Neural cell (in vitro differentiated cells): ENCODE measurements at regions not wholly inside any gene's neighbourhood (a gene's known extent, or its start where the extent isn't known, plus 50 kb on each side); places are given as distances from the start of the nearest gene placed in this dataset.

Experiments used
- H2AFZ ChIP-seq: fragments of 200-600, 300-800 bp; sonication (generic), shearing (Covaris generic); 2 replicates; pipeline ENCODE4 v1.6.0; 2014; ENCODE audit warnings: low read depth, mild to moderate bottlenecking, antibody characterized with exemption, low read length, moderate library complexity
- H3F3A ChIP-seq: fragments of 200-600 bp; shearing (Covaris generic); 2 replicates; pipeline ENCODE4 v1.6.1; 2016; ENCODE audit warnings: mild to moderate bottlenecking, moderate library complexity, mixed read lengths, antibody characterized with exemption, low read length; ENCODE audit not compliant: insufficient read depth, poor library complexity, severe bottlenecking
- H3K27ac ChIP-seq: fragments of 200-600, 300-800 bp; sonication (generic), shearing (Covaris generic); 2 replicates; pipeline ENCODE4 v1.5.1; 2014; ENCODE audit warnings: mild to moderate bottlenecking, low read length, moderate library complexity
- H3K27me3 ChIP-seq: fragments of 300-800, 200-600 bp; sonication (generic), shearing (Covaris generic); 2 replicates; pipeline ENCODE4 v1.6.0; 2014; ENCODE audit warnings: mild to moderate bottlenecking, low read depth, low read length, moderate library complexity; ENCODE audit not compliant: insufficient read depth
- H3K36me3 ChIP-seq: fragments of 300-800, 200-600 bp; sonication (generic), shearing (Covaris generic); 2 replicates; pipeline ENCODE4 v1.5.1; 2014; ENCODE audit warnings: mild to moderate bottlenecking, antibody characterized with exemption, low read length, moderate library complexity; ENCODE audit not compliant: insufficient read depth
- H3K4me2 ChIP-seq: fragments of 300-800, 200-600 bp; sonication (generic), shearing (Covaris generic); 2 replicates; pipeline ENCODE4 v1.6.0; 2014; ENCODE audit warnings: mild to moderate bottlenecking, low read length
- H3K4me3 ChIP-seq: fragments of 300-800, 200-600 bp; sonication (generic), shearing (Covaris generic); 2 replicates; pipeline ENCODE4 v1.5.1; 2014; ENCODE audit warnings: mild to moderate bottlenecking, low read length, moderate library complexity
- H3K79me2 ChIP-seq: fragments of 200-600 bp; shearing (Covaris generic); replicated peaks from 2 replicates; pipeline ENCODE4 v1.6.0; 2014; ENCODE audit warnings: mild to moderate bottlenecking, low read length, moderate library complexity; ENCODE audit not compliant: insufficient read depth
- H3K9ac ChIP-seq: fragments of 300-800, 200-600 bp; sonication (generic), shearing (Covaris generic); 2 replicates; pipeline ENCODE4 v1.6.1; 2016; ENCODE audit warnings: mild to moderate bottlenecking, low read length, mixed read lengths
- H3K9me2 ChIP-seq: fragments of 200-600 bp; shearing (Covaris generic); 2 replicates; pipeline ENCODE4 v1.6.1; 2016; ENCODE audit warnings: mild to moderate bottlenecking, low read length, mixed read lengths; ENCODE audit not compliant: insufficient read depth
- H3K9me3 ChIP-seq: fragments of 200-600, 300-800 bp; sonication (generic), shearing (Covaris generic); 2 replicates; pipeline ENCODE4 v1.6.1; 2016; ENCODE audit warnings: mild to moderate bottlenecking, mixed run types, low read length, moderate library complexity, mixed read lengths
- H4K20me1 ChIP-seq: fragments of 200-600 bp; shearing (Covaris generic); 2 replicates; pipeline ENCODE4 v1.6.1; 2016; ENCODE audit warnings: mild to moderate bottlenecking, mixed run types; ENCODE audit not compliant: insufficient read depth
- CTCF ChIP-seq: fragments of 450-650 bp; IDR thresholded peaks from 2 replicates; pipeline ENCODE4 v1.5.1; 2014; ENCODE audit warnings: antibody characterized with exemption, mild to moderate bottlenecking, moderate library complexity; ENCODE audit not compliant: poor library complexity, severe bottlenecking
- EP300 ChIP-seq: fragments of 450-650 bp; conservative IDR thresholded peaks from 2 replicates; pipeline ENCODE4 v1.6.1; 2014; ENCODE audit warnings: antibody characterized with exemption, mild to moderate bottlenecking, moderate library complexity; ENCODE audit not compliant: poor library complexity, severe bottlenecking
- EZH2 ChIP-seq: fragments of 200-600, 300-800 bp; shearing (Covaris generic), sonication (generic); IDR thresholded peaks from 2 replicates; pipeline ENCODE4 v1.6.1; 2014; ENCODE audit warnings: antibody characterized with exemption, low read length, borderline replicate concordance, mild to moderate bottlenecking; ENCODE audit not compliant: insufficient read depth, poor library complexity, severe bottlenecking
- MXI1 ChIP-seq: fragments of 450-650 bp; conservative IDR thresholded peaks from 2 replicates; pipeline ENCODE4 v1.6.1; 2014; ENCODE audit warnings: antibody characterized with exemption, mild to moderate bottlenecking; ENCODE audit not compliant: poor library complexity, severe bottlenecking
- POLR2AphosphoS5 ChIP-seq: IDR thresholded peaks from 2 replicates; pipeline ENCODE4 v1.6.1; 2012
- RAD21 ChIP-seq: fragments of 450-650 bp; conservative IDR thresholded peaks from 2 replicates; pipeline ENCODE4 v1.6.1; 2014; ENCODE audit warnings: antibody characterized with exemption, mild to moderate bottlenecking, moderate library complexity
- REST ChIP-seq: IDR thresholded peaks from 2 replicates; pipeline ENCODE4 v1.6.1; 2012; ENCODE audit warnings: borderline replicate concordance
- SMC3 ChIP-seq: fragments of 450-650 bp; conservative IDR thresholded peaks from 2 replicates; pipeline ENCODE4 v1.6.1; 2014; ENCODE audit warnings: antibody characterized with exemption, mild to moderate bottlenecking, moderate library complexity; ENCODE audit not compliant: poor library complexity
- TAF1 ChIP-seq: IDR thresholded peaks from 2 replicates; pipeline ENCODE4 v1.6.1; 2012; ENCODE audit warnings: low read depth

- no peak overlapping the region for H3K4me3 ChIP-seq
- no peak overlapping the region for H3K4me2 ChIP-seq
- H3K27me3 ChIP-seq: no peaks in the 10 kb centered on the region
- no peaks in the 10 kb centered on the region for H3K79me2 ChIP-seq
- H4K20me1 ChIP-seq: no peaks in the 10 kb centered on the region
- no peaks in the 10 kb centered on the region for H3K36me3 ChIP-seq
- H3K9me2 ChIP-seq: no peaks in the 10 kb centered on the region
- H3K27ac ChIP-seq: no peak overlapping the region
- H3K9me3 ChIP-seq: no peaks in the 10 kb centered on the region
- no peak overlapping the region for H2AFZ ChIP-seq
- H3F3A ChIP-seq: no peaks in the 10 kb centered on the region
- H3K9ac ChIP-seq: no peak overlapping the region
- TF ChIP-seq SMC3 (no peak), CTCF (no peak), MXI1 (no peak), EZH2 (no peak)
These were observed 75.2 kb upstream of the NFIB start for GRCh38 chr9:14389146-14389545.

- Histone ChIP-seq H3K79me2 (no peaks in the 10 kb centered on the region), H3K4me3 (no peak overlapping the region), H3K4me2 (no peak overlapping the region), H3K27me3 (no peaks in the 10 kb centered on the region), H3K9me3 (no peaks in the 10 kb centered on the region), H3K9ac (no peak overlapping the region), H3F3A (no peaks in the 10 kb centered on the region), H4K20me1 (no peaks in the 10 kb centered on the region), H3K9me2 (no peaks in the 10 kb centered on the region), H2AFZ (no peak overlapping the region), H3K27ac (no peak overlapping the region), H3K36me3 (no peaks in the 10 kb centered on the region)
- no peak for TF ChIP-seq TAF1
- no peak for TF ChIP-seq EP300
- no peak for TF ChIP-seq POLR2AphosphoS5
- no peak for TF ChIP-seq EZH2
- TF ChIP-seq MXI1: no peak
- TF ChIP-seq CTCF: no peak
- TF ChIP-seq RAD21: no peak
- TF ChIP-seq REST: no peak
- no peak for TF ChIP-seq SMC3
These were observed 69.8 kb upstream of the NFIB start for GRCh38 chr9:14383773-14384172.
